Fibroblast of peridontal ligament (primary cell): ENCODE measurements at regions not wholly inside any gene's neighbourhood (a gene's known extent, or its start where the extent isn't known, plus 50 kb on each side); places are given as distances from the start of the nearest gene placed in this dataset.

Experiments used
- DNase-seq: peaks from one replicate; pipeline ENCODE4 v3.0.0-alpha.2; 2010; ENCODE audit errors: extremely low read depth

DNA sequence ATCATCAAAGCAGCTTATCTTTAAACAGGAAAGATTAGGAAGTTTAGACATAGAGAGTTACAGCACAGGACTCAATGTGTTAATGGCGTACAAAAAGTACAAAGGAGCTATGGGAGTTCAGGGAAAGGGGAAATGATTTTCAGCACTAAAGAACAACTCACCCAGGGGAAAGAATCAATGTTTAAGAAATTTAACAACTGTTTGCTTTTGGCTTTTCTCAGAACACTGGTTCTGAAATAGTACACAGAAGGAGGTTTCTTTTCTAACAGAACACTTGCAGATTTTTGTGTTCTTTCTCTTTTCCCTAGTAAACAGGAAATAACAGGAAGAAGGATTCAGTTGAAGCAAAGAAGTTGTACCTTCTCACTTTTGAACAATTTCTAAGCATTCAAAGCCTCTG, 71.3 kb upstream of the GHR start:
- DNase-seq = no peak

GRCh38 chr5:42360056-42360455, 63.2 kb upstream of the GHR start:
- no peak for DNase-seq

- no peak for DNase-seq
Observed at GRCh38 chr5:42360616-42361314, 62.5 kb upstream of the GHR start.

DNA sequence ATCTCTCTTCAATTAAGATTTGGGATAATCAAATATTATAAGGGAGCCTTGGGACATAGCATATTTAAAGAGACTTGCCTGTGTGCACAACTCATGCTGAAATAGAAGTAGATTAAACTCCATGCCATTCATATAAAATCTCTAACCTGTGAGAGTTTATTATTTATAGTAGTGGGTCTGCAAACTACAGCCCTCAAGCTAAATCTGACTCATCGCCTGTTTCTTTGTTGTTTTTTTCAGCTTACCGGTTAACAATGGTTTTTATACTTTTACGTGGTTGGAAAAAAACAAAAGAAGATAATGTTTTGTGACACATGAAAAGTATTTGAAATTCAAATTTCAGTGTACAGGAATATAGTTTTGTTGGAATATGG, 61.9 kb upstream of the GHR start:
- DNase-seq = no peak

DNA sequence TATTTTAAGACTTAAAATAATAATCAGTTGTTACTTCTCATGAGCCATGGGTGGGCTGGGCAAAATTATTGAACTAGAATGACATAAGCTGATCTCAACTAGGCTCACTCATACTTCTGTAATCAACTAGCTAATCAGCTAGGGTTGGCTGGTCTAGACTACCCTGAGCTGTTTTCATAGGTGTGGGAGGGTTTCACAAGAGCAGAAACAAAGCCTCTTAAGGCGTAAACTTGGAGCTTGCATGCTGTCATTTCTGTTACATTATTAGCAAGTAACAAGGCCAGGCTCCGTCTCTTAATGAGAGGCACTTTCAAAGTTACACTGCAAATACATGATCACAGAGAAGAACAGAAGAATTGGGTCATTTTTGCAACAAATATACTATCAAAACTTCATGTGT, 57.2 kb upstream of the GHR start:
- no peak for DNase-seq
